OCI-LY1 (cell line): ENCODE measurements at regions not wholly inside any gene's neighbourhood (a gene's known extent, or its start where the extent isn't known, plus 50 kb on each side); places are given as distances from the start of the nearest gene placed in this dataset.

Experiments
- EZH2 ChIP-seq: fragments of 200-600 bp; sonication (generic), shearing (Covaris generic); IDR thresholded peaks from 2 replicates; pipeline ENCODE4 v1.8.0; 2017; ENCODE audit warnings: borderline replicate concordance, mixed run types, mild to moderate bottlenecking, antibody characterized with exemption, low read length, moderate library complexity, mixed read lengths
- TF ChIP-seq, protein P1 (sequence below): fragments of 200-600 bp; sonication (generic), shearing (Covaris generic); IDR thresholded peaks from 2 replicates; pipeline ENCODE4 v1.5.1; 2017; ENCODE audit warnings: mild to moderate bottlenecking, antibody characterized with exemption, low read length, moderate library complexity, mixed read lengths

DNA sequence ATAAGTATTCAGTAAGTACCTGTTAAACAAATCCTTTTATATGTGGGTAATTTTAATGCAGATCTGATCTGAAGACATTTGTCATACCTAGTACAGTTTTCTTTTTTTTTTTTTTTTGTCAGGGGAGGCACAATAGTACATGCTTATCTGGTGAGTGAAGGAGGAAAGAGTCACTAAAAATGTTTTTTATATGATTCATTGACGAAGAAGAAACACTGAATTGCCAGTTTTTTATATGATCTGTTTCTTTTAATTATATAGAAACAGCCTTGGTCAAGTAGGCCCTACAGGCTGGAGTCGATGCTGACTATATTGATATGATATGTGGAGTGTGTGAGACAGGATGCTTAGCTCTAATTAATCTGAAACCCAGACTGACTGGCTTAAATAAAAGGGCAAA, 315.2 kb downstream of the PSAT1 start:
- TF ChIP-seq, protein P1, sequence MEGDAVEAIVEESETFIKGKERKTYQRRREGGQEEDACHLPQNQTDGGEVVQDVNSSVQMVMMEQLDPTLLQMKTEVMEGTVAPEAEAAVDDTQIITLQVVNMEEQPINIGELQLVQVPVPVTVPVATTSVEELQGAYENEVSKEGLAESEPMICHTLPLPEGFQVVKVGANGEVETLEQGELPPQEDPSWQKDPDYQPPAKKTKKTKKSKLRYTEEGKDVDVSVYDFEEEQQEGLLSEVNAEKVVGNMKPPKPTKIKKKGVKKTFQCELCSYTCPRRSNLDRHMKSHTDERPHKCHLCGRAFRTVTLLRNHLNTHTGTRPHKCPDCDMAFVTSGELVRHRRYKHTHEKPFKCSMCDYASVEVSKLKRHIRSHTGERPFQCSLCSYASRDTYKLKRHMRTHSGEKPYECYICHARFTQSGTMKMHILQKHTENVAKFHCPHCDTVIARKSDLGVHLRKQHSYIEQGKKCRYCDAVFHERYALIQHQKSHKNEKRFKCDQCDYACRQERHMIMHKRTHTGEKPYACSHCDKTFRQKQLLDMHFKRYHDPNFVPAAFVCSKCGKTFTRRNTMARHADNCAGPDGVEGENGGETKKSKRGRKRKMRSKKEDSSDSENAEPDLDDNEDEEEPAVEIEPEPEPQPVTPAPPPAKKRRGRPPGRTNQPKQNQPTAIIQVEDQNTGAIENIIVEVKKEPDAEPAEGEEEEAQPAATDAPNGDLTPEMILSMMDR: no peak
- TF ChIP-seq EZH2: no peak
